Skeletal muscle tissue (tissue), 3 donors: ENCODE measurements at regions not wholly inside any gene's neighbourhood (a gene's known extent, or its start where the extent isn't known, plus 50 kb on each side); places are given as distances from the start of the nearest gene placed in this dataset.

Source experiments
- H3K27ac ChIP-seq: one replicate; pipeline ENCODE4 v1.7.0; 2013; ENCODE audit warnings: mild to moderate bottlenecking, low read depth, low read length, inconsistent platforms
- H3K27me3 ChIP-seq, 3 donors: one replicate each; pipeline ENCODE4 v1.7.0; 2013; ENCODE audit warnings: low read length in 3 of 3; ENCODE audit not compliant: control insufficient read depth in 3 of 3, insufficient read depth in 3 of 3
- H3K36me3 ChIP-seq, 3 donors: one replicate each; pipeline ENCODE4 v1.7.0; 2013; ENCODE audit warnings: low read length in 3 of 3; ENCODE audit not compliant: control insufficient read depth in 3 of 3, insufficient read depth in 3 of 3
- H3K4me1 ChIP-seq, 3 donors: one replicate each; pipeline ENCODE4 v1.7.0; 2013; ENCODE audit warnings: low read length in 3 of 3, mild to moderate bottlenecking in 3 of 3; ENCODE audit not compliant: control insufficient read depth in 3 of 3, insufficient read depth in 3 of 3
- H3K4me3 ChIP-seq, 3 donors: one replicate each; pipeline ENCODE4 v1.7.0; 2013; ENCODE audit warnings: low read length in 3 of 3
- H3K9ac ChIP-seq, 3 donors: one replicate each; pipeline ENCODE4 v1.7.0; 2013; ENCODE audit warnings: low read length in 3 of 3, mild to moderate bottlenecking in 3 of 3, moderate library complexity in 2 of 3, low read depth in 1 of 3
- H3K9me3 ChIP-seq, 3 donors: one replicate each; pipeline ENCODE4 v1.7.0; 2013; ENCODE audit warnings: low read length in 3 of 3; ENCODE audit not compliant: control insufficient read depth in 3 of 3
- donor health status: Osteomylitis.

DNA sequence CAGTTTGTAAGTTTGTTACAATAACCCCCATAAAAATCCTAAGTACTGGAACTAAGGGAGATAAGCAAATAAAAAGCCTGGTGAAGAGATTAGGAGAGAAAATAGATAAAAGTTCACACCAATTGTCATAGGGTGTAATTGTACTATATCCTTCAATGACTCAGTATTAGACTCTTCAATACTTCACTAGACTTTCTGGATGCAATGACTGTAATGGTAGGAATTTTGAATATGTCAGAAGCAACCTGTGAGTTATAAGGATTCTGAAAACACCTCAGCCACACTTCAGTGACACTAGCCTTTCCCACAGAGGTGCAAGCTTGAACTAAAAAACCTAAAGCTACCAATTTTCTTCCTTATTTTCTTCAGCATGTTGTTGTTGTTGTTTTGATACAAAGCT is 147.9 kb downstream of the PTGER3 start:
- Histone ChIP-seq H3K4me1 (no peaks in the 10 kb centered on the region), H3K9me3 (no peaks in the 10 kb centered on the region), H3K9ac (no peak overlapping the region), H3K27ac (no peak overlapping the region), H3K36me3 (no peaks in the 10 kb centered on the region), H3K27me3 (no peaks in the 10 kb centered on the region), H3K4me3 (no peak overlapping the region)

DNA sequence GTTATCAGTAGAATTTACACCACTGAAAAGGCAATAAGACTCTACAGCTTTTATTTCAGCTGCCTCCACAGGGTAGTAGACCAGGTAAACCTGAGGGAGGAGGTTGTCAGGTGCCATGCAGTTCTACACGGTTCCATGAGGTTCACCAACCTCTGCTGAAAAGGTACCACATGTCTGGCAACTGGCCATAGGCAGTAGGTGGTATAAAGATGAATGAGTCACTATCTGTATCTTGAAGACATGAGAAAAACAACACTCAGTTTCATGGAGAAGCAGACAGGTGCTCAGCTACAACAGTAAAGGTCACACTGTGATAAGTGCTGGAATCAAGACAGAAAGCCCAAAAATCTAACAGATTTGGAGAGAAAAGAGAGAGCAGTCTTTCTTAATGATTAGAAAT is 145.4 kb downstream of the PTGER3 start:
- H3K9me3 ChIP-seq = no peaks in the 10 kb centered on the region
- no peaks in the 10 kb centered on the region for H3K4me1 ChIP-seq
- no peak overlapping the region for H3K27ac ChIP-seq
- H3K27me3 ChIP-seq = no peaks in the 10 kb centered on the region
- H3K4me3 ChIP-seq = no peak overlapping the region
- no peak overlapping the region for H3K9ac ChIP-seq
- H3K36me3 ChIP-seq = no peaks in the 10 kb centered on the region

DNA sequence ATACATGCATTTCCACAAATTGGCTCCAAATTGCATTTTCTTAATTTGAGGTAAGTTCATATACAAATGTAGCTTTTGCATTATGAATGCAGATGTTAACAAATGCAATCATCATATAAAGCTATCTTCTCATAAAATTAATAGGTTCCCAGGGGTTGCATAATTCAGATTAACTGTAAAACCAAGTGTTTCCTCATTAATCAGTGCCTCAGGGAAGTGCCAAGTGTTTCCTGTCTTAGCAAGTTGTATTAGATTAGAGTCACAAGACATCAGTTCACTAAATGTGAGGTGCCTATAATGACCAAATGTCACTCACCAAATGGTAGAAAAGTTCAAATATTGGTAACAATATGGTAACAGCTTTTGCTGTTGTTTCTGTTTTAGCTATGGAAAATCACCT is 140.8 kb downstream of the PTGER3 start:
- Histone ChIP-seq H3K27ac (no peak overlapping the region), H3K9ac (no peak overlapping the region), H3K36me3 (no peaks in the 10 kb centered on the region), H3K9me3 (no peaks in the 10 kb centered on the region), H3K4me1 (no peaks in the 10 kb centered on the region), H3K27me3 (no peaks in the 10 kb centered on the region), H3K4me3 (no peak overlapping the region)

DNA sequence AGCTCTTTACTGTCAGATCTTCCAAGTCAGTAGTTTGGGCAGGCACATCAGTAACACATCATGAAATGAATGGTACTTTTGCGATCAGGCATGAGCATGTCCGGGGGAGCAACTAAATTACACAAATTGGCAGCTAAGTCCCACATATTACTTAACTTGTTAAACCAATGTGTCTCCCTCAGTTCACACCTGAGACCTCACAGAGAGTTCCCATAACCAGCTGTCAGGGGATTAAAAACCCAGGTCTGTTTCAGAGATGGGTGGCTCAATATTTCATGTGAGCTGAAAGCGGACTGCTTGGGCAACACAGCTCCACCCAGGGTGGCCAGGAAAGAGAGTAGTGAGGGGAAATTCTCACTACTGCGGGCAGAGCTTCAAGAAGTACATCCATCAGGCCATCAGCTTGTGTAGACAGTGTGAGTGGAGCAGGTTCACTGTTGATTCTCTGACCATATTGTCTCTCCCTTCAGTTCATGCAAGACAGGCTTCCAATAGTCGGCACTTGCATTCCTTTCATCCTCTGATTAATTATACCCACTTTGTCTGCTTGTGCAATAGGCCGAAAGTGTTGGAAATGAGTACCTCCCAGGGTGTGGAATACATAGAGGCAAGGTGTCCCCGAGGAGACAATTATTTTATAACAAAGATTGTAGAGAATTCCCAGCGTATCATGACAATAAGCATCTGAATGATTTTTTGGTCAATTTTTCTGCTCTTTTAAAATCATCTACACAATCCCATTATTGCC is 139.9 kb downstream of the PTGER3 start:
- Histone ChIP-seq H3K27me3 (no peaks in the 10 kb centered on the region), H3K9ac (no peak overlapping the region), H3K4me1 (no peaks in the 10 kb centered on the region), H3K36me3 (no peaks in the 10 kb centered on the region), H3K27ac (no peak overlapping the region), H3K4me3 (no peak overlapping the region), H3K9me3 (no peaks in the 10 kb centered on the region)

DNA sequence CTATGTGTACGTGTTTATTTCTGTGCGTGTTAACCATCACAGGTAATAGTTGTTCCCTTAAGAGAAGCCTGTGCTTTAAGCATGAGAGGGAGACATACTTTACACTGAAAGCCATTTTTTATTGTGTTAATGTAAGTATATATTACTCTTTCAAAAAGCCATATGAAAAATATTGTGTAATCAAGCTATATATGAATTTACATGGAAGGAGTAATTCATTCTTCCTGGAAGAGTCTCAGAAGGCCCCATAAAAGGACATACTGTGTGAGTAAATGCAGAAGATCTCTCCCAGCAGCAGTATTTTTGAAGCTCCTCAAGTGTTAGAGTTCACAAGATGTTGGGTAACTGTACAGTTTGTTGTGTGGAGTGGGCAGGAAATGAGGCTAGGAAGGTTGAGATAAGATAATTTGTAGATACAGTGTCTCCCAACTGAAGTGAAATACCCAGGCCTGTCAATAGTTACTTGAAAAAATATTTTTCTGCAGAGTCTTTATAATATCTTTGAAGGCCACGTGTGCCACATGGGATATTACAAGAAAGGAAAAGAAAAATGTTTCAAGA is 138.3 kb downstream of the PTGER3 start:
- Histone ChIP-seq H3K36me3 (no peaks in the 10 kb centered on the region), H3K9me3 (no peaks in the 10 kb centered on the region), H3K9ac (no peak overlapping the region), H3K4me3 (no peak overlapping the region), H3K4me1 (no peaks in the 10 kb centered on the region), H3K27me3 (no peaks in the 10 kb centered on the region), H3K27ac (no peak overlapping the region)

DNA sequence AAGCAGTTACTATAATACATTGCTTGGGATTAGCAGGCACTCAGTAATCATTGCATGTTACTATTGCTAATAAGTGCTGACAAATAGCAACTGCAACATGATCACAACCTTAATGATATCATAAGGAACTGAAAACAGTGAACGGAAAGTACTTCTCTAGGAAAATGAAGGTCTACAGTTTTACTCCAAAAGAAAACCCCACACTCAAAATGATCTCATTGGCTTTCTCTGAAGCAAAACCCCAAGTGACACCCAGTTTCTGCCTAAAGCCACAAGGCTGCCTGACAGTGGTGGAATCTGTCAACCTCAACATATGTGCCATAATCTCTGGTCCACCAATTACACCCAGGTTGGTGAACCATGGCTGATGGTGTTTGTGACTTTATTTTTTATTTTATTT is 137.6 kb downstream of the PTGER3 start:
- no peaks in the 10 kb centered on the region for H3K9me3 ChIP-seq
- H3K36me3 ChIP-seq = no peaks in the 10 kb centered on the region
- no peaks in the 10 kb centered on the region for H3K27me3 ChIP-seq

DNA sequence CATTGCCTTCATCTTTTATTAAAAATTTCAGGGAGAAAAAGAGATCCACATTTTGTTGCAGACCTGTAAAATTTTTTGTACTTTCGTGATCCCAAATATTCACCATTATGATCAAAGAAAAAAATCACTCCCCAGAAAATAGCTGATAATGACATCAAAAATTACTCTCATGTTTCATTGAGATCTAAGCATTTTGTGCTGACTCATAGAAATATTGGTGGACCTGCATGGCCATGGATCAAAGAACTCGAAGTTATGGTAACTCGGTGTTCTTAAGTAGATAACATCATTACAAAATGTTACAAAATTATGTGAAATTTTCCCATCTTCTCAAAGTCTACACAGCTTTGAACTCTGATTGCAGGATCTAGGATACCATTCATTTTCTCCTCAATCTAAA is 135.8 kb downstream of the PTGER3 start:
- Histone ChIP-seq H3K4me1 (no peaks in the 10 kb centered on the region), H3K36me3 (no peaks in the 10 kb centered on the region), H3K27me3 (no peaks in the 10 kb centered on the region), H3K27ac (no peak overlapping the region), H3K9me3 (no peaks in the 10 kb centered on the region), H3K9ac (no peak overlapping the region), H3K4me3 (no peak overlapping the region)

More for the DNA sequence above, 137.6 kb downstream of the PTGER3 start:
- H3K9ac ChIP-seq = no peak overlapping the region
- H3K4me3 ChIP-seq = no peak overlapping the region
- H3K27ac ChIP-seq = no peak overlapping the region
- no peaks in the 10 kb centered on the region for H3K4me1 ChIP-seq

DNA sequence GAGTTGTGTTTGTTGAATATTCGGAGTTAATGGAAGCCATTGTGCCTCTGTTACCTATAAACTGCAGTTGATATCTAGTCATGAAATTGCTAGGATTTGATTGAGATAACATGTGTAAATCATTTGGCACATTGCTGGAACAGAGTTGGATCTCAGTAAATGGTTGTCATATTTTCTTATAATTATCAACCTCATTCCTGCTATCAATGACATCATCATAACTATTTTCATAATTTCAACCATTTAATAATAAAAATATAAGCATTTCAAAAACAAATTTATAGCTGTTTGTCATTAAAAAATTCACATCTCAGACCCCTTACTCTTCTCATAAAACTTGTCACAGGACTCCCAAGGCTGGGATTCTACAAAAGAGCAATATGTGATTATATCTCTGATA is 133.4 kb downstream of the PTGER3 start:
- no peak overlapping the region for H3K9ac ChIP-seq
- H3K4me3 ChIP-seq = no peak overlapping the region
- H3K27me3 ChIP-seq = no peaks in the 10 kb centered on the region
- H3K9me3 ChIP-seq = no peaks in the 10 kb centered on the region
- no peaks in the 10 kb centered on the region for H3K36me3 ChIP-seq
- H3K4me1 ChIP-seq = no peaks in the 10 kb centered on the region
- no peak overlapping the region for H3K27ac ChIP-seq

DNA sequence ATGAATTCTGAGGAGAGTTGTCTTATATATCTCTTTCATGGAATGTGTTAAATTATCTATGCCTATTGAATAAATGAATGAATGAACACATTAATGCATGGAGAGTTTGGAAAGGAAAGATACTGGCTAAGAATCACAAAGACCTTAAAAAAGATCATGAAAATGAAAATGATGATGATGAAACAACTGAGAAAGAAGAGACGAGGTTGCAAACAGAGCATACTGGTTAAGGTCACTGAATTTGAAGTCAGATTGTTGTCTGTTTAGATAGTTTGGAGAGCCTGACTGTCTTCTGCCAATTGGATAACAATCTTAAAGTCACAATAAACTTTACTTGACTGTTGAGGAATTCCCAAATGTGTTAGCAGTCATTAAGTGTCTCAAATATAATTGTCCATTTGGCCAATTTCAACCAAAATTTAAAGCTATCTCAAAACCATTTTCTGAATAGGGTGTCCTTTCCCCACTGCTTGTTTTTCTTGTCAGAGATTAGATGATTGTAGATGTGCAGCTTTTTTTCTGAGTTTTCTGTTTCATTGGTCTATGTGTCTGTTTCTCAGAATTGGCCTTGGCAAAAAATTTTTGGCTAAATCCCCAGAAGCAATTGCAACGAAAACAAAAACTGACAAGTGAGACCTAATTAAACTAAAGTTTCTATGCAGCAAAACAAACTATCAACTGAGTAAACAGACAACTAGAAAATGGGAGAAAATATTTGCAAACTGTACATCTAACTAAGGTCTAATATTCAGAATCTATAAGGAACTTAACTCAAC is 132.2 kb downstream of the PTGER3 start:
- Histone ChIP-seq H3K9me3 (no peaks in the 10 kb centered on the region), H3K4me3 (no peak overlapping the region), H3K27ac (no peak overlapping the region), H3K36me3 (no peaks in the 10 kb centered on the region), H3K4me1 (no peaks in the 10 kb centered on the region), H3K27me3 (no peaks in the 10 kb centered on the region), H3K9ac (no peak overlapping the region)

DNA sequence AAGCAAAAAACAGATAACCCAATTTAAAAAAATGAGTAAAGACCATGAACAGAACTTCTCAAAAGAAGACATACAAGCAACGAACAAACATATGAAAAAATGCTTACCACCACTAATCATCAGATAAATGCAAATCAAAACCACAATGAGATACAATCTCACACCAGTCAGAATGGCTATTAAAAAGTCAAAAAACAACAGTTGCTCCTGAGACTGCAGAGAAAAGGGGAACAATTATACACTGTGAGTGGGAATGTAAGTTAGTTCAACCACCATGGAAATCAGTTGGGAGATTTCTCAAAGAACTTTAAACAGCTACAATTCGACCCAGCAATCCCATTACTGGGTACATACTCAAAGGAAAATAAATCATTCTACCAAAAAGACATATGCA is 131.6 kb downstream of the PTGER3 start:
- Histone ChIP-seq H3K36me3 (no peaks in the 10 kb centered on the region), H3K4me1 (no peaks in the 10 kb centered on the region), H3K9ac (no peak overlapping the region), H3K27ac (no peak overlapping the region), H3K9me3 (no peaks in the 10 kb centered on the region), H3K4me3 (no peak overlapping the region), H3K27me3 (no peaks in the 10 kb centered on the region)
